GM13977 (cell line): ENCODE measurements at regions not wholly inside any gene's neighbourhood (a gene's known extent, or its start where the extent isn't known, plus 50 kb on each side); places are given as distances from the start of the nearest gene placed in this dataset.

Source experiments
- DNase-seq: peaks from one replicate; pipeline ENCODE4 v3.0.0; 2012; ENCODE audit warnings: low spot score
- CTCF ChIP-seq: IDR thresholded peaks from 2 replicates; pipeline ENCODE4 v1.5.1; 2012; ENCODE audit warnings: mild to moderate bottlenecking, control low read depth; ENCODE audit not compliant: insufficient read depth; ENCODE audit errors: extremely low read depth, missing control alignments
- in situ Hi-C: fragments of 300-500 bp; cut with MboI; formaldehyde crosslinking; loops from one replicate; pipeline ENCODE4 v1.12.0; 2022; ENCODE audit warnings: low sequenced_read_pairs, low pct_unique_long_range_greater_than_20kb, mixed read lengths, inconsistent platforms; ENCODE audit not compliant: unreplicated experiment

GRCh38 chr14:66238969-66239368 is 247.2 kb upstream of the CCDC196 start:
- no peak for DNase-seq
- TF ChIP-seq CTCF, result no peak
- in situ Hi-C loops, result no loop called here

GRCh38 chr14:66239589-66239988 is 246.6 kb upstream of the CCDC196 start:
- no peak for TF ChIP-seq CTCF
- in situ Hi-C loops, result no loop called here
- DNase-seq, result no peak

- no peak for DNase-seq
- no peak for TF ChIP-seq CTCF
- in situ Hi-C loops, result no loop called here
Measured at GRCh38 chr14:66240105-66240504, 246.1 kb upstream of the CCDC196 start.

- no peak for TF ChIP-seq CTCF
- in situ Hi-C loops, result no loop called here
- no peak for DNase-seq
Measured at GRCh38 chr14:66242001-66242400, 244.2 kb upstream of the CCDC196 start.

- in situ Hi-C loops, result no loop called here
- no peak for TF ChIP-seq CTCF
- DNase-seq, result no peak
Measured at GRCh38 chr14:66244834-66245233, 241.3 kb upstream of the CCDC196 start.

- DNase-seq, result no peak
- no peak for TF ChIP-seq CTCF
- in situ Hi-C loops, result no loop called here
Measured at GRCh38 chr14:66247662-66248193, 238.4 kb upstream of the CCDC196 start.

GRCh38 chr14:66248256-66248655 is 237.9 kb upstream of the CCDC196 start:
- TF ChIP-seq CTCF, result no peak
- in situ Hi-C loops, result no loop called here
- no peak for DNase-seq
